GM23338 (cell line): ENCODE measurements at regions not wholly inside any gene's neighbourhood (a gene's known extent, or its start where the extent isn't known, plus 50 kb on each side); places are given as distances from the start of the nearest gene placed in this dataset.

Source experiments
- ATAC-seq: fragments of 200-7000 bp; cut with Tn5 transposase; 3 replicates; pipeline ENCODE4 v1.9.1; 2020
- DNase-seq: peaks from one replicate; pipeline ENCODE4 v3.0.0-alpha.2; 2015; ENCODE audit warnings: low spot score
- H2AFZ ChIP-seq: fragments of 200-600 bp; sonication (generic); 2 replicates; pipeline ENCODE4 v1.8.0; 2016; ENCODE audit warnings: antibody characterized with exemption, mild to moderate bottlenecking, moderate library complexity
- H3F3A ChIP-seq: fragments of 200-600 bp; sonication (generic); replicated peaks from 2 replicates; pipeline ENCODE4 v1.8.0; 2017; ENCODE audit warnings: antibody characterized with exemption, mixed run types, low read depth
- H3K27ac ChIP-seq: fragments of 200-600 bp; sonication (generic); 2 replicates; pipeline ENCODE4 v1.6.1; 2016; ENCODE audit warnings: low read depth
- H3K27me3 ChIP-seq: fragments of 200-600 bp; sonication (generic); 2 replicates; pipeline ENCODE4 v1.8.0; 2016; ENCODE audit warnings: mild to moderate bottlenecking, mixed run types, moderate library complexity; ENCODE audit not compliant: insufficient read depth
- H3K36me3 ChIP-seq: fragments of 200-600 bp; sonication (generic); 2 replicates; pipeline ENCODE4 v1.8.0; 2016; ENCODE audit warnings: mild to moderate bottlenecking; ENCODE audit not compliant: insufficient read depth
- H3K4me1 ChIP-seq: fragments of 200-600 bp; sonication (generic); 2 replicates; pipeline ENCODE4 v1.8.0; 2016; ENCODE audit warnings: mild to moderate bottlenecking, moderate library complexity; ENCODE audit not compliant: insufficient read depth
- H3K4me2 ChIP-seq: fragments of 200-600 bp; sonication (generic); 2 replicates; pipeline ENCODE4 v1.7.1; 2017; ENCODE audit warnings: mixed run types
- H3K4me3 ChIP-seq: fragments of 200-600 bp; sonication (generic); 2 replicates; pipeline ENCODE4 v1.6.1; 2016; ENCODE audit warnings: mixed run types
- H3K79me2 ChIP-seq: fragments of 200-600 bp; sonication (generic); replicated peaks from 2 replicates; pipeline ENCODE4 v1.8.0; 2017; ENCODE audit warnings: mild to moderate bottlenecking; ENCODE audit not compliant: insufficient read depth
- H3K9me2 ChIP-seq: fragments of 200-600 bp; sonication (generic); 2 replicates; pipeline ENCODE4 v1.8.0; 2017; ENCODE audit not compliant: insufficient read depth
- H4K20me1 ChIP-seq: fragments of 200-600 bp; sonication (generic); replicated peaks from 2 replicates; pipeline ENCODE4 v1.8.0; 2017; ENCODE audit warnings: mild to moderate bottlenecking; ENCODE audit not compliant: insufficient read depth
- H3K27ac Mint-ChIP-seq: 2 replicates; pipeline ENCODE4 v1.8.0; 2020; ENCODE audit warnings: inconsistent platforms, mild to moderate bottlenecking, moderate library complexity, mixed read lengths
- H3K27me3 Mint-ChIP-seq: 3 replicates; pipeline ENCODE4 v1.8.0; 2022; ENCODE audit warnings: low read depth, mild to moderate bottlenecking, moderate library complexity, mixed read lengths, inconsistent platforms; ENCODE audit not compliant: insufficient read depth, poor library complexity
- H3K36me3 Mint-ChIP-seq: 3 replicates; pipeline ENCODE4 v1.8.0; 2021; ENCODE audit warnings: low read depth, mild to moderate bottlenecking, inconsistent platforms, moderate library complexity, mixed read lengths
- H3K4me1 Mint-ChIP-seq: 3 replicates; pipeline ENCODE4 v1.8.0; 2020; ENCODE audit warnings: mild to moderate bottlenecking, inconsistent platforms, mixed read lengths
- H3K4me3 Mint-ChIP-seq: 3 replicates; pipeline ENCODE4 v1.8.0; 2021; ENCODE audit warnings: moderate library complexity, mild to moderate bottlenecking, inconsistent platforms, mixed read lengths
- H3K9me3 Mint-ChIP-seq: 3 replicates; pipeline ENCODE4 v1.8.0; 2020; ENCODE audit warnings: moderate library complexity, mild to moderate bottlenecking, inconsistent platforms, mixed read lengths
- CREB1 ChIP-seq: fragments of 250-450 bp; sonication (Bioruptor Pico); IDR thresholded peaks from 2 replicates; pipeline ENCODE4 v1.5.0; 2020; ENCODE audit warnings: low read depth, mild to moderate bottlenecking, moderate library complexity
- EZH2 ChIP-seq: fragments of 200-600 bp; sonication (generic); IDR thresholded peaks from one replicate; pipeline ENCODE4 v1.8.0; 2017; ENCODE audit warnings: antibody characterized with exemption, mild to moderate bottlenecking, low read depth; ENCODE audit not compliant: unreplicated experiment
- EZH2phosphoT487 ChIP-seq: fragments of 200-600 bp; sonication (generic); IDR thresholded peaks from one replicate; pipeline ENCODE4 v1.8.1; 2018; ENCODE audit warnings: antibody characterized with exemption; ENCODE audit not compliant: unreplicated experiment
- NANOG ChIP-seq: IDR thresholded peaks from 2 replicates; pipeline ENCODE4 v1.6.1; 2016; ENCODE audit warnings: antibody characterized with exemption, borderline replicate concordance
- POLR2AphosphoS5 ChIP-seq: IDR thresholded peaks from 2 replicates; pipeline ENCODE4 v1.6.1; 2016; ENCODE audit warnings: antibody characterized with exemption, low read depth
- STAT1 ChIP-seq: IDR thresholded peaks from one replicate; pipeline ENCODE4 v1.6.1; 2016; ENCODE audit warnings: antibody characterized with exemption; ENCODE audit not compliant: unreplicated experiment
- ZNF114 ChIP-seq: fragments of 250-450 bp; sonication (Bioruptor Pico); IDR thresholded peaks from 2 replicates; pipeline ENCODE4 v1.5.0; 2020; ENCODE audit warnings: mild to moderate bottlenecking, moderate library complexity
- ZNF331 ChIP-seq: fragments of 250-450 bp; sonication (Bioruptor Pico); IDR thresholded peaks from 2 replicates; pipeline ENCODE4 v1.5.0; 2020; ENCODE audit warnings: low read depth, mild to moderate bottlenecking, moderate library complexity
- TF ChIP-seq, protein P1 (sequence below): fragments of 250-450 bp; sonication (Bioruptor Pico); IDR thresholded peaks from 2 replicates; pipeline ENCODE4 v1.5.0; 2020; ENCODE audit warnings: mild to moderate bottlenecking, moderate library complexity
- TF ChIP-seq, protein P2 (sequence below): IDR thresholded peaks from one replicate; pipeline ENCODE4 v1.6.1; 2018; ENCODE audit warnings: antibody characterized with exemption; ENCODE audit not compliant: unreplicated experiment
- TF ChIP-seq, protein P3 (sequence below), 2 experiments: fragments of 200-600 bp in 1 of 2; sonication (generic) in 1 of 2; conservative IDR thresholded peaks; 2 replicates each; pipeline versions ENCODE4 v1.5.1 to v1.6.1; 2016 to 2017; ENCODE audit warnings: antibody characterized with exemption in 2 of 2, low read depth in 2 of 2, mild to moderate bottlenecking in 2 of 2, moderate library complexity in 1 of 2

DNA sequence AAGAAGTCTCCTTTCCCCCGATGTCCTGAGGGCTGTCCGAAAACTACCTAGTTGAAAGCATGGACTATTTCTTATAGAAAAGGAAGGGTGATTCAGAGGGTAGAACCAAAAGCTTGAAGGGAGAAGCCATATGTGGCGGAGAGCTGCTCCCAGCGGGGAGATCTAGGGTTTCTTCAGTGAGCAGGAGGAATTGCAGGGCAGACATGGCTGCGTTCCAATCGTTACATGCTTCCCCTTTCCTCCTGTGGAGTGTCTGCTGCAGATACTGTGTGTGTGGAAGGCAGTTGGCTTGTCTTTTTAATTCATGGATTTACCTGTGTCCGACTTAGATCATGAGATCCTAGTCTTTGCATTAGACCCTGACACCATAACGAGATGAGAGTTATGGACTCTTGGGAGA lies 799.5 kb downstream of the QKI start:
- H3K9me2 ChIP-seq, result peaks cover 16% of the 10 kb centered on the region
- no peaks in the 10 kb centered on the region for H3K27me3 ChIP-seq
- H4K20me1 ChIP-seq, result no peaks in the 10 kb centered on the region
- no peak overlapping the region for H3K4me2 ChIP-seq
- H3K36me3 Mint-ChIP-seq, result peaks cover 9% of the 10 kb centered on the region; the same call in 2 of the 3 replicates
- H3K79me2 ChIP-seq, result no peaks in the 10 kb centered on the region
- DNase-seq (no peak), ATAC-seq (no peak)
- no peaks in the 10 kb centered on the region for H3K27me3 Mint-ChIP-seq
- TF ChIP-seq STAT1 (no peak), CREB1 (CRISPR knock-in tag) (no peak), ZNF331 (CRISPR knock-in tag) (no peak), NANOG (no peak), EZH2 (no peak), EZH2phosphoT487 (no peak), POLR2AphosphoS5 (no peak), ZNF114 (no peak)
- TF ChIP-seq, protein P1, sequence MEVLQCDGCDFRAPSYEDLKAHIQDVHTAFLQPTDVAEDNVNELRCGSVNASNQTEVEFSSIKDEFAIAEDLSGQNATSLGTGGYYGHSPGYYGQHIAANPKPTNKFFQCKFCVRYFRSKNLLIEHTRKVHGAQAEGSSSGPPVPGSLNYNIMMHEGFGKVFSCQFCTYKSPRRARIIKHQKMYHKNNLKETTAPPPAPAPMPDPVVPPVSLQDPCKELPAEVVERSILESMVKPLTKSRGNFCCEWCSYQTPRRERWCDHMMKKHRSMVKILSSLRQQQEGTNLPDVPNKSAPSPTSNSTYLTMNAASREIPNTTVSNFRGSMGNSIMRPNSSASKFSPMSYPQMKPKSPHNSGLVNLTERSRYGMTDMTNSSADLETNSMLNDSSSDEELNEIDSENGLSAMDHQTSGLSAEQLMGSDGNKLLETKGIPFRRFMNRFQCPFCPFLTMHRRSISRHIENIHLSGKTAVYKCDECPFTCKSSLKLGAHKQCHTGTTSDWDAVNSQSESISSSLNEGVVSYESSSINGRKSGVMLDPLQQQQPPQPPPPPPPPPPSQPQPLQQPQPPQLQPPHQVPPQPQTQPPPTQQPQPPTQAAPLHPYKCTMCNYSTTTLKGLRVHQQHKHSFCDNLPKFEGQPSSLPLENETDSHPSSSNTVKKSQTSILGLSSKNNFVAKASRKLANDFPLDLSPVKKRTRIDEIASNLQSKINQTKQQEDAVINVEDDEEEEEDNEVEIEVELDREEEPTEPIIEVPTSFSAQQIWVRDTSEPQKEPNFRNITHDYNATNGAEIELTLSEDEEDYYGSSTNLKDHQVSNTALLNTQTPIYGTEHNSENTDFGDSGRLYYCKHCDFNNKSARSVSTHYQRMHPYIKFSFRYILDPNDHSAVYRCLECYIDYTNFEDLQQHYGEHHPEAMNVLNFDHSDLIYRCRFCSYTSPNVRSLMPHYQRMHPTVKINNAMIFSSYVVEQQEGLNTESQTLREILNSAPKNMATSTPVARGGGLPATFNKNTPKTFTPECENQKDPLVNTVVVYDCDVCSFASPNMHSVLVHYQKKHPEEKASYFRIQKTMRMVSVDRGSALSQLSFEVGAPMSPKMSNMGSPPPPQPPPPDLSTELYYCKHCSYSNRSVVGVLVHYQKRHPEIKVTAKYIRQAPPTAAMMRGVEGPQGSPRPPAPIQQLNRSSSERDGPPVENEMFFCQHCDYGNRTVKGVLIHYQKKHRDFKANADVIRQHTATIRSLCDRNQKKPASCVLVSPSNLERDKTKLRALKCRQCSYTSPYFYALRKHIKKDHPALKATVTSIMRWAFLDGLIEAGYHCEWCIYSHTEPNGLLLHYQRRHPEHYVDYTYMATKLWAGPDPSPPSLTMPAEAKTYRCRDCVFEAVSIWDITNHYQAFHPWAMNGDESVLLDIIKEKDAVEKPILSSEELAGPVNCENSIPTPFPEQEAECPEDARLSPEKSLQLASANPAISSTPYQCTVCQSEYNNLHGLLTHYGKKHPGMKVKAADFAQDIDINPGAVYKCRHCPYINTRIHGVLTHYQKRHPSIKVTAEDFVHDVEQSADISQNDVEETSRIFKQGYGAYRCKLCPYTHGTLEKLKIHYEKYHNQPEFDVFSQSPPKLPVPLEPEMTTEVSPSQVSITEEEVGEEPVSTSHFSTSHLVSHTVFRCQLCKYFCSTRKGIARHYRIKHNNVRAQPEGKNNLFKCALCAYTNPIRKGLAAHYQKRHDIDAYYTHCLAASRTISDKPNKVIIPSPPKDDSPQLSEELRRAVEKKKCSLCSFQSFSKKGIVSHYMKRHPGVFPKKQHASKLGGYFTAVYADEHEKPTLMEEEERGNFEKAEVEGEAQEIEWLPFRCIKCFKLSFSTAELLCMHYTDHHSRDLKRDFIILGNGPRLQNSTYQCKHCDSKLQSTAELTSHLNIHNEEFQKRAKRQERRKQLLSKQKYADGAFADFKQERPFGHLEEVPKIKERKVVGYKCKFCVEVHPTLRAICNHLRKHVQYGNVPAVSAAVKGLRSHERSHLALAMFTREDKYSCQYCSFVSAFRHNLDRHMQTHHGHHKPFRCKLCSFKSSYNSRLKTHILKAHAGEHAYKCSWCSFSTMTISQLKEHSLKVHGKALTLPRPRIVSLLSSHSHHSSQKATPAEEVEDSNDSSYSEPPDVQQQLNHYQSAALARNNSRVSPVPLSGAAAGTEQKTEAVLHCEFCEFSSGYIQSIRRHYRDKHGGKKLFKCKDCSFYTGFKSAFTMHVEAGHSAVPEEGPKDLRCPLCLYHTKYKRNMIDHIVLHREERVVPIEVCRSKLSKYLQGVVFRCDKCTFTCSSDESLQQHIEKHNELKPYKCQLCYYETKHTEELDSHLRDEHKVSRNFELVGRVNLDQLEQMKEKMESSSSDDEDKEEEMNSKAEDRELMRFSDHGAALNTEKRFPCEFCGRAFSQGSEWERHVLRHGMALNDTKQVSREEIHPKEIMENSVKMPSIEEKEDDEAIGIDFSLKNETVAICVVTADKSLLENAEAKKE (CRISPR knock-in tag), result no peak
- TF ChIP-seq, protein P2, sequence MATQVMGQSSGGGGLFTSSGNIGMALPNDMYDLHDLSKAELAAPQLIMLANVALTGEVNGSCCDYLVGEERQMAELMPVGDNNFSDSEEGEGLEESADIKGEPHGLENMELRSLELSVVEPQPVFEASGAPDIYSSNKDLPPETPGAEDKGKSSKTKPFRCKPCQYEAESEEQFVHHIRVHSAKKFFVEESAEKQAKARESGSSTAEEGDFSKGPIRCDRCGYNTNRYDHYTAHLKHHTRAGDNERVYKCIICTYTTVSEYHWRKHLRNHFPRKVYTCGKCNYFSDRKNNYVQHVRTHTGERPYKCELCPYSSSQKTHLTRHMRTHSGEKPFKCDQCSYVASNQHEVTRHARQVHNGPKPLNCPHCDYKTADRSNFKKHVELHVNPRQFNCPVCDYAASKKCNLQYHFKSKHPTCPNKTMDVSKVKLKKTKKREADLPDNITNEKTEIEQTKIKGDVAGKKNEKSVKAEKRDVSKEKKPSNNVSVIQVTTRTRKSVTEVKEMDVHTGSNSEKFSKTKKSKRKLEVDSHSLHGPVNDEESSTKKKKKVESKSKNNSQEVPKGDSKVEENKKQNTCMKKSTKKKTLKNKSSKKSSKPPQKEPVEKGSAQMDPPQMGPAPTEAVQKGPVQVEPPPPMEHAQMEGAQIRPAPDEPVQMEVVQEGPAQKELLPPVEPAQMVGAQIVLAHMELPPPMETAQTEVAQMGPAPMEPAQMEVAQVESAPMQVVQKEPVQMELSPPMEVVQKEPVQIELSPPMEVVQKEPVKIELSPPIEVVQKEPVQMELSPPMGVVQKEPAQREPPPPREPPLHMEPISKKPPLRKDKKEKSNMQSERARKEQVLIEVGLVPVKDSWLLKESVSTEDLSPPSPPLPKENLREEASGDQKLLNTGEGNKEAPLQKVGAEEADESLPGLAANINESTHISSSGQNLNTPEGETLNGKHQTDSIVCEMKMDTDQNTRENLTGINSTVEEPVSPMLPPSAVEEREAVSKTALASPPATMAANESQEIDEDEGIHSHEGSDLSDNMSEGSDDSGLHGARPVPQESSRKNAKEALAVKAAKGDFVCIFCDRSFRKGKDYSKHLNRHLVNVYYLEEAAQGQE, result no peak
- TF ChIP-seq, protein P3, sequence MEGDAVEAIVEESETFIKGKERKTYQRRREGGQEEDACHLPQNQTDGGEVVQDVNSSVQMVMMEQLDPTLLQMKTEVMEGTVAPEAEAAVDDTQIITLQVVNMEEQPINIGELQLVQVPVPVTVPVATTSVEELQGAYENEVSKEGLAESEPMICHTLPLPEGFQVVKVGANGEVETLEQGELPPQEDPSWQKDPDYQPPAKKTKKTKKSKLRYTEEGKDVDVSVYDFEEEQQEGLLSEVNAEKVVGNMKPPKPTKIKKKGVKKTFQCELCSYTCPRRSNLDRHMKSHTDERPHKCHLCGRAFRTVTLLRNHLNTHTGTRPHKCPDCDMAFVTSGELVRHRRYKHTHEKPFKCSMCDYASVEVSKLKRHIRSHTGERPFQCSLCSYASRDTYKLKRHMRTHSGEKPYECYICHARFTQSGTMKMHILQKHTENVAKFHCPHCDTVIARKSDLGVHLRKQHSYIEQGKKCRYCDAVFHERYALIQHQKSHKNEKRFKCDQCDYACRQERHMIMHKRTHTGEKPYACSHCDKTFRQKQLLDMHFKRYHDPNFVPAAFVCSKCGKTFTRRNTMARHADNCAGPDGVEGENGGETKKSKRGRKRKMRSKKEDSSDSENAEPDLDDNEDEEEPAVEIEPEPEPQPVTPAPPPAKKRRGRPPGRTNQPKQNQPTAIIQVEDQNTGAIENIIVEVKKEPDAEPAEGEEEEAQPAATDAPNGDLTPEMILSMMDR (conservative IDR thresholded peaks at IDR 0.05; ENCODE audit: low read depth in 2 of 2), result no peak
- H3K4me1 ChIP-seq, result no peaks in the 10 kb centered on the region
- H3K27ac Mint-ChIP-seq, result no peak overlapping the region
- no peak overlapping the region for H3K27ac ChIP-seq
- H3F3A ChIP-seq, result no peaks in the 10 kb centered on the region
- H3K4me3 ChIP-seq, result no peak overlapping the region
- H3K4me1 Mint-ChIP-seq, result no peaks in the 10 kb centered on the region
- H3K36me3 ChIP-seq, result no peaks in the 10 kb centered on the region
- peaks cover 10% of the 10 kb centered on the region; the same call in 2 of the 3 replicates for H3K9me3 Mint-ChIP-seq
- no peak overlapping the region for H3K4me3 Mint-ChIP-seq
- H2AFZ ChIP-seq, result no peak overlapping the region
